ENCODE measurements at regions not wholly inside any gene's neighbourhood (a gene's known extent, or its start where the extent isn't known, plus 50 kb on each side); places are given as distances from the start of the nearest gene placed in this dataset.
"Not testable (repeated sequence)": the region's sequence is repeated elsewhere in the genome, so short reads cannot be mapped to it uniquely, and the experiment has no call there.

- H3K36me3 ChIP-seq; H3K9me3 ChIP-seq; H3K27me3 ChIP-seq; intact Hi-C loops (cut with DNase I): not testable (repeated sequence)
- WGBS, 2 donors, result 84 to 88% methylated on average over 44 of the region's 44 CpGs
- DNase-seq, result peak; percentile 82
- peaks cover 0 to 20% (median 10%) of the 10 kb centered on the region in 4 donors for H3K4me1 ChIP-seq
- H3K27ac ChIP-seq, result peak overlapping the region in 3 of 4 donors; percentile 41 to 52 (median 51)
- TF ChIP-seq EP300 (IDR thresholded peaks at IDR 0.05), result peak in 1 of 4 donors; percentile 13
- TF ChIP-seq POLR2AphosphoS5 (IDR thresholded peaks at IDR 0.05), result peak in 1 of 4 donors; percentile 39
- H3K4me3 ChIP-seq, result peak overlapping the region in 3 of 4 donors; percentile 33 to 46 (median 35)
Measured at GRCh38 chr16:29139901-29140855, 155.3 kb downstream of the LAT start.

- WGBS, 2 donors, result 74 to 78% methylated on average over 17 of the region's 17 CpGs
- H3K4me3 ChIP-seq, result peak overlapping the region in 3 of 4 donors; percentile 33 to 46 (median 35)
- peaks cover 0 to 20% (median 10%) of the 10 kb centered on the region in 4 donors for H3K4me1 ChIP-seq
- TF ChIP-seq POLR2AphosphoS5 (IDR thresholded peaks at IDR 0.05) (peak in 2 of 4 donors; percentile 38 to 67), EP300 (IDR thresholded peaks at IDR 0.05) (no peak), CTCF (IDR thresholded peaks at IDR 0.05) (no peak), POLR2A (IDR thresholded peaks at IDR 0.05) (no peak)
- intact Hi-C loops (cut with DNase I), result no loop called here
- peak overlapping the region in 3 of 4 donors; percentile 17 to 50 (median 41) for H3K27ac ChIP-seq
- no peaks in the 10 kb centered on the region for H3K27me3 ChIP-seq
- no peaks in the 10 kb centered on the region for H3K36me3 ChIP-seq
- peak; percentile 71 for DNase-seq
- H3K9me3 ChIP-seq, result no peaks in the 10 kb centered on the region
Measured at GRCh38 chr16:29139261-29139802, 154.5 kb downstream of the LAT start.

GRCh38 chr16:29138698-29139097, 153.8 kb downstream of the LAT start:
- intact Hi-C loops (cut with DNase I); H3K36me3 ChIP-seq; H3K27me3 ChIP-seq; H3K9me3 ChIP-seq: not testable (repeated sequence)
- 87 to 91% methylated on average over 11 of the region's 11 CpGs for WGBS, 2 donors
- Histone ChIP-seq H3K4me3 (peak overlapping the region in 1 of 4 donors; percentile 46), H3K27ac (peak overlapping the region in 2 of 4 donors; percentile 41 to 50), H3K4me1 (peaks cover 0 to 20% (median 10%) of the 10 kb centered on the region in 4 donors)
- peak; percentile 19 for DNase-seq

- intact Hi-C loops (cut with DNase I); H3K27ac ChIP-seq; H3K4me3 ChIP-seq; H3K36me3 ChIP-seq; H3K27me3 ChIP-seq; H3K9me3 ChIP-seq: not testable (repeated sequence)
- DNase-seq, result peak; percentile 50
- 72 to 86% methylated on average over 26 of the region's 26 CpGs for WGBS, 2 donors
- H3K4me1 ChIP-seq, result peaks cover 0 to 20% (median 10%) of the 10 kb centered on the region in 4 donors
Measured at GRCh38 chr16:29137894-29138662, 153.2 kb downstream of the LAT start.

- H3K4me1 ChIP-seq, result peaks cover 0 to 20% (median 10%) of the 10 kb centered on the region in 4 donors
- DNase-seq, result peak; percentile 7
- H3K27me3 ChIP-seq; H3K9me3 ChIP-seq; H3K4me3 ChIP-seq; H3K27ac ChIP-seq; H3K36me3 ChIP-seq; intact Hi-C loops (cut with DNase I): not testable (repeated sequence)
- 82 to 87% methylated on average over 7 of the region's 7 CpGs for WGBS, 2 donors
Measured at GRCh38 chr16:29137461-29137860, 152.6 kb downstream of the LAT start.

GRCh38 chr16:29136916-29137315, 152.1 kb downstream of the LAT start:
- peaks cover 0 to 20% (median 10%) of the 10 kb centered on the region in 4 donors for H3K4me1 ChIP-seq
- DNase-seq, result peak; percentile 50
- H3K4me3 ChIP-seq; H3K9me3 ChIP-seq; H3K27ac ChIP-seq; H3K27me3 ChIP-seq; intact Hi-C loops (cut with DNase I); H3K36me3 ChIP-seq: not testable (repeated sequence)
- 75 to 82% methylated on average over 8 of the region's 8 CpGs for WGBS, 2 donors

GRCh38 chr16:29136046-29136696, 151.3 kb downstream of the LAT start:
- H3K27ac ChIP-seq; intact Hi-C loops (cut with DNase I): not testable (repeated sequence)
- peak; percentile 46 for DNase-seq

GRCh38 chr16:29135098-29135497, 150.2 kb downstream of the LAT start:
- intact Hi-C loops (cut with DNase I), result not testable (repeated sequence)
- WGBS, 2 donors, result 95 to 96% methylated on average over 6 of the region's 6 CpGs

More at GRCh38 chr16:29136046-29136696, 151.3 kb downstream of the LAT start:
- peaks cover 0 to 17% (median 10%) of the 10 kb centered on the region in 4 donors for H3K4me1 ChIP-seq
- not testable (repeated sequence) for H3K36me3 ChIP-seq, H3K4me3 ChIP-seq, H3K9me3 ChIP-seq, H3K27me3 ChIP-seq
- 91 to 94% methylated on average over 4 of the region's 4 CpGs for WGBS, 2 donors

GRCh38 chr16:29133681-29134430, 149.0 kb downstream of the LAT start:
- H3K27me3 ChIP-seq; H3K4me3 ChIP-seq; H3K36me3 ChIP-seq; H3K27ac ChIP-seq; intact Hi-C loops (cut with DNase I); H3K9me3 ChIP-seq: not testable (repeated sequence)
- H3K4me1 ChIP-seq, result peaks cover 0 to 15% (median 13%) of the 10 kb centered on the region in 4 donors
- peak; percentile 55 for DNase-seq
- WGBS, 2 donors, result 91 to 94% methylated on average over 25 of the region's 25 CpGs

More at GRCh38 chr16:29135098-29135497, 150.2 kb downstream of the LAT start:
- not testable (repeated sequence) for H3K4me3 ChIP-seq, H3K9me3 ChIP-seq, H3K36me3 ChIP-seq, H3K27ac ChIP-seq, H3K27me3 ChIP-seq
- DNase-seq, result peak; percentile 42
- peaks cover 0 to 14% (median 11%) of the 10 kb centered on the region in 4 donors for H3K4me1 ChIP-seq

GRCh38 chr16:29132869-29133268, 148.0 kb downstream of the LAT start:
- intact Hi-C loops (cut with DNase I); H3K9me3 ChIP-seq; H3K4me3 ChIP-seq; H3K4me1 ChIP-seq; H3K27ac ChIP-seq; H3K27me3 ChIP-seq; H3K36me3 ChIP-seq: not testable (repeated sequence)
- 31 to 75% methylated on average over 14 to 16 of the region's 19 CpGs for WGBS, 2 donors
- peak; percentile 55 for DNase-seq

All from sigmoid colon (tissue), 6 donors.